SU-DHL-6 (cell line): ENCODE measurements at regions not wholly inside any gene's neighbourhood (a gene's known extent, or its start where the extent isn't known, plus 50 kb on each side); places are given as distances from the start of the nearest gene placed in this dataset.

Experiments
- H2AFZ ChIP-seq: fragments of 200-600 bp; sonication (generic); 2 replicates; pipeline ENCODE4 v1.6.1; 2014; ENCODE audit warnings: low read depth, mild to moderate bottlenecking, moderate library complexity, mixed read lengths, antibody characterized with exemption, low read length; ENCODE audit not compliant: severe bottlenecking
- H3F3A ChIP-seq: fragments of 200-600 bp; shearing (Covaris generic); 2 replicates; pipeline ENCODE4 v1.6.0; 2016; ENCODE audit warnings: antibody characterized with exemption, mild to moderate bottlenecking; ENCODE audit not compliant: insufficient read depth
- H3K27ac ChIP-seq: fragments of 200-600 bp; sonication (generic); 2 replicates; pipeline ENCODE4 v1.5.1; 2016; ENCODE audit warnings: low read depth, mild to moderate bottlenecking, low read length, moderate library complexity, mixed read lengths
- H3K27me3 ChIP-seq: fragments of 200-600 bp; sonication (generic), shearing (Covaris generic); 2 replicates; pipeline ENCODE4 v1.6.0; 2014; ENCODE audit warnings: mild to moderate bottlenecking, low read length
- H3K36me3 ChIP-seq: fragments of 200-600 bp; sonication (generic); 2 replicates; pipeline ENCODE4 v1.6.1; 2014; ENCODE audit warnings: mild to moderate bottlenecking, low read length, mixed read lengths
- H3K4me2 ChIP-seq: fragments of 300-600, 200-600 bp; shearing (Covaris generic), sonication (generic); 2 replicates; pipeline ENCODE4 v1.6.0; 2014; ENCODE audit warnings: low read length, low read depth, mild to moderate bottlenecking; ENCODE audit not compliant: poor library complexity, severe bottlenecking
- H3K4me3 ChIP-seq: fragments of 200-600 bp; sonication (generic); 2 replicates; pipeline ENCODE4 v1.5.1; 2014; ENCODE audit warnings: antibody characterized with exemption, low read length, mild to moderate bottlenecking, mixed read lengths; ENCODE audit not compliant: insufficient read depth, poor library complexity, severe bottlenecking
- H3K79me2 ChIP-seq: fragments of 200-600 bp; sonication (generic); 2 replicates; pipeline ENCODE4 v1.6.1; 2014; ENCODE audit warnings: mild to moderate bottlenecking, low read length, moderate library complexity; ENCODE audit not compliant: insufficient read depth
- H3K9ac ChIP-seq: fragments of 200-600 bp; sonication (generic); 2 replicates; pipeline ENCODE4 v1.7.0; 2014; ENCODE audit warnings: mild to moderate bottlenecking, low read length
- H3K9me2 ChIP-seq: fragments of 200-600 bp; sonication (generic); replicated peaks from 2 replicates; pipeline ENCODE4 v1.6.1; 2014; ENCODE audit warnings: low read length; ENCODE audit not compliant: insufficient read depth
- H3K9me3 ChIP-seq: fragments of 200-600 bp; sonication (generic); 2 replicates; pipeline ENCODE4 v1.6.1; 2014; ENCODE audit warnings: low read length, mixed read lengths; ENCODE audit not compliant: insufficient read depth
- H4K20me1 ChIP-seq: fragments of 200-600 bp; sonication (generic); 2 replicates; pipeline ENCODE4 v1.6.1; 2014; ENCODE audit warnings: low read depth, mild to moderate bottlenecking, antibody characterized with exemption, low read length, moderate library complexity, mixed read lengths
- CTCF ChIP-seq: fragments of 200-600 bp; sonication (generic); IDR thresholded peaks from one replicate; pipeline ENCODE4 v1.5.1; 2017; ENCODE audit warnings: antibody characterized with exemption, mild to moderate bottlenecking, low read length, moderate library complexity; ENCODE audit not compliant: insufficient read depth, poor library complexity, severe bottlenecking
- EZH2phosphoT487 ChIP-seq: fragments of 200-600 bp; sonication (generic), shearing (Covaris generic); conservative IDR thresholded peaks from 2 replicates; pipeline ENCODE4 v1.6.1; 2018; ENCODE audit warnings: mild to moderate bottlenecking, antibody characterized with exemption, low read length, moderate library complexity, mixed read lengths

- no peak for TF ChIP-seq EZH2phosphoT487
- TF ChIP-seq CTCF: no peak
- H3K9me2 ChIP-seq: 0 out of 2 replicates have a peak, but pooled peaks cover 3% of the 10 kb centered on the region
- H3F3A ChIP-seq: no peaks in the 10 kb centered on the region
- no peaks in the 10 kb centered on the region for H3K27me3 ChIP-seq
- no peaks in the 10 kb centered on the region for H4K20me1 ChIP-seq
- no peaks in the 10 kb centered on the region for H3K36me3 ChIP-seq
- H3K4me2 ChIP-seq: no peak overlapping the region
- H3K9ac ChIP-seq: no peak overlapping the region
- H3K27ac ChIP-seq: no peak overlapping the region
- H3K4me3 ChIP-seq: no peak overlapping the region
- no peak overlapping the region for H2AFZ ChIP-seq
- no peaks in the 10 kb centered on the region for H3K9me3 ChIP-seq
- no peaks in the 10 kb centered on the region for H3K79me2 ChIP-seq
These were observed 114.6 kb upstream of the MEOX2 start for GRCh38 chr7:15801041-15801440.

- no peak overlapping the region for H3K27ac ChIP-seq
- no peaks in the 10 kb centered on the region for H4K20me1 ChIP-seq
- TF ChIP-seq CTCF (no peak), EZH2phosphoT487 (no peak)
- H3F3A ChIP-seq: no peaks in the 10 kb centered on the region
- H3K4me3 ChIP-seq: no peak overlapping the region
- H3K9ac ChIP-seq: no peak overlapping the region
- H3K36me3 ChIP-seq: no peaks in the 10 kb centered on the region
- H3K4me2 ChIP-seq: no peak overlapping the region
- no peaks in the 10 kb centered on the region for H3K9me2 ChIP-seq
- H3K9me3 ChIP-seq: no peaks in the 10 kb centered on the region
- no peaks in the 10 kb centered on the region for H3K27me3 ChIP-seq
- no peaks in the 10 kb centered on the region for H3K79me2 ChIP-seq
- no peak overlapping the region for H2AFZ ChIP-seq
These were observed 111.6 kb upstream of the MEOX2 start for GRCh38 chr7:15798081-15798480.

- no peaks in the 10 kb centered on the region for H4K20me1 ChIP-seq
- H3K4me2 ChIP-seq: no peak overlapping the region
- H3K9me2 ChIP-seq: no peaks in the 10 kb centered on the region
- H3K79me2 ChIP-seq: no peaks in the 10 kb centered on the region
- H3K36me3 ChIP-seq: no peaks in the 10 kb centered on the region
- H2AFZ ChIP-seq: no peak overlapping the region
- H3K27ac ChIP-seq: no peak overlapping the region
- H3K9ac ChIP-seq: no peak overlapping the region
- TF ChIP-seq EZH2phosphoT487: no peak
- TF ChIP-seq CTCF: no peak
- H3K27me3 ChIP-seq: no peaks in the 10 kb centered on the region
- H3K4me3 ChIP-seq: no peak overlapping the region
- no peaks in the 10 kb centered on the region for H3K9me3 ChIP-seq
- no peaks in the 10 kb centered on the region for H3F3A ChIP-seq
These were observed 108.9 kb upstream of the MEOX2 start for GRCh38 chr7:15795393-15795792.

GRCh38 chr7:15794801-15795200 lies 108.3 kb upstream of the MEOX2 start:
- H3F3A ChIP-seq: no peaks in the 10 kb centered on the region
- H4K20me1 ChIP-seq: no peaks in the 10 kb centered on the region
- H3K4me2 ChIP-seq: no peak overlapping the region
- H3K9me3 ChIP-seq: no peaks in the 10 kb centered on the region
- H3K4me3 ChIP-seq: no peak overlapping the region
- H3K36me3 ChIP-seq: no peaks in the 10 kb centered on the region
- H3K9ac ChIP-seq: no peak overlapping the region
- no peak overlapping the region for H3K27ac ChIP-seq
- TF ChIP-seq EZH2phosphoT487: no peak
- no peak for TF ChIP-seq CTCF
- H3K9me2 ChIP-seq: no peaks in the 10 kb centered on the region
- no peaks in the 10 kb centered on the region for H3K79me2 ChIP-seq
- H3K27me3 ChIP-seq: no peaks in the 10 kb centered on the region
- H2AFZ ChIP-seq: no peak overlapping the region
